IMR-90 (cell line): ENCODE measurements at regions not wholly inside any gene's neighbourhood (a gene's known extent, or its start where the extent isn't known, plus 50 kb on each side); places are given as distances from the start of the nearest gene placed in this dataset.

Experiments
- ATAC-seq: fragments of 200-7000 bp; cut with Tn5 transposase; 2 replicates; pipeline ENCODE4 v1.9.1; 2020; ENCODE audit warnings: low read depth, mild to moderate bottlenecking, moderate library complexity
- BruUV-seq: library from RNA; stranded (reverse); fragments of 400-500 nt; replicated peaks from 2 replicates; lab custom pipeline; 2021; lab: Mats Ljungman, UMichigan
- CTCF ChIA-PET: fragments of 300-600 bp; formaldehyde crosslinking; extraction: SDS; loops from one replicate; lab custom pipeline; 2021; ENCODE audit warnings: antibody characterized with exemption; lab: Yijun Ruan, JAX
- POLR2A ChIA-PET: fragments of 300-600 bp; sonication (Branson Sonifier 250); formaldehyde crosslinking; loops from one replicate; lab custom pipeline; 2022; ENCODE audit warnings: antibody characterized with exemption; ENCODE audit not compliant: unreplicated experiment; lab: Charles Lee
- DNase-seq: peaks from one replicate; pipeline ENCODE4 v3.0.0; 2013
- H2AFZ ChIP-seq: replicated peaks from 2 replicates; pipeline ENCODE3; 2013; ENCODE audit warnings: low read length, mild to moderate bottlenecking; ENCODE audit not compliant: poor library complexity
- H2AK5ac ChIP-seq: 2 replicates; pipeline ENCODE4 v1.6.1; 2013; ENCODE audit warnings: low read depth, low read length, inconsistent platforms
- H2AK9ac ChIP-seq: replicated peaks from 2 replicates; pipeline ENCODE3; 2013; ENCODE audit warnings: mild to moderate bottlenecking, low read depth, low read length, moderate library complexity; ENCODE audit not compliant: poor library complexity
- H2BK120ac ChIP-seq: 2 replicates; pipeline ENCODE4 v1.6.1; 2013; ENCODE audit warnings: low read depth, low read length, inconsistent platforms
- H2BK15ac ChIP-seq: 3 replicates; pipeline ENCODE4 v1.6.1; 2013; ENCODE audit warnings: low read depth, low read length, inconsistent platforms
- H2BK20ac ChIP-seq: 2 replicates; pipeline ENCODE4 v1.6.1; 2013; ENCODE audit warnings: low read depth, mild to moderate bottlenecking, inconsistent platforms, low read length, moderate library complexity
- H2BK5ac ChIP-seq: 2 replicates; pipeline ENCODE4 v1.6.1; 2013; ENCODE audit warnings: mild to moderate bottlenecking, low read depth, low read length, inconsistent platforms; ENCODE audit not compliant: poor library complexity, severe bottlenecking
- H3K14ac ChIP-seq: replicated peaks from 2 replicates; pipeline ENCODE4 v1.6.1; 2013; ENCODE audit warnings: low read depth, low read length, inconsistent platforms
- H3K18ac ChIP-seq: 2 replicates; pipeline ENCODE4 v1.6.1; 2013; ENCODE audit warnings: low read depth, low read length, control low read depth
- H3K23ac ChIP-seq: 2 replicates; pipeline ENCODE4 v1.6.1; 2013; ENCODE audit warnings: low read depth, low read length, inconsistent platforms
- H3K27ac ChIP-seq: 2 replicates; pipeline ENCODE4 v1.5.1; 2013; ENCODE audit warnings: mild to moderate bottlenecking, control low read depth, low read length; ENCODE audit not compliant: insufficient read depth
- H3K27me3 ChIP-seq: 2 replicates; pipeline ENCODE4 v1.6.1; 2013; ENCODE audit warnings: low read length; ENCODE audit not compliant: control insufficient read depth, insufficient read depth
- H3K36me3 ChIP-seq: 2 replicates; pipeline ENCODE4 v1.6.1; 2013; ENCODE audit warnings: low read length, mixed read lengths; ENCODE audit not compliant: control insufficient read depth, insufficient read depth
- H3K4ac ChIP-seq: 2 replicates; pipeline ENCODE4 v1.6.1; 2013; ENCODE audit warnings: low read depth, low read length, inconsistent platforms
- H3K4me1 ChIP-seq: 2 replicates; pipeline ENCODE4 v1.6.1; 2013; ENCODE audit warnings: low read length, mixed read lengths; ENCODE audit not compliant: control insufficient read depth, insufficient read depth
- H3K4me2 ChIP-seq: 2 replicates; pipeline ENCODE4 v1.6.1; 2013; ENCODE audit warnings: low read depth, mild to moderate bottlenecking, control low read depth, low read length, moderate library complexity
- H3K4me3 ChIP-seq: 2 replicates; pipeline ENCODE4 v1.5.1; 2013; ENCODE audit warnings: low read depth, mild to moderate bottlenecking, control low read depth, low read length, moderate library complexity; ENCODE audit not compliant: insufficient read depth
- H3K56ac ChIP-seq: 2 replicates; pipeline ENCODE4 v1.6.1; 2013; ENCODE audit warnings: low read length, inconsistent platforms; ENCODE audit not compliant: insufficient read depth; ENCODE audit errors: extremely low read depth
- H3K79me1 ChIP-seq, 2 experiments: 2 replicates each; pipeline ENCODE4 v1.6.1; 2013; ENCODE audit warnings: low read length in 2 of 2, inconsistent platforms in 1 of 2, low read depth in 1 of 2
- H3K9ac ChIP-seq: 2 replicates; pipeline ENCODE4 v1.6.1; 2013; ENCODE audit warnings: low read depth, low read length, control low read depth
- H3K9me1 ChIP-seq: 2 replicates; pipeline ENCODE4 v1.6.1; 2013; ENCODE audit warnings: low read length, inconsistent platforms; ENCODE audit not compliant: insufficient read depth
- H3K9me3 ChIP-seq: 2 replicates; pipeline ENCODE4 v1.6.1; 2013; ENCODE audit warnings: low read length; ENCODE audit not compliant: control insufficient read depth, insufficient read depth
- H4K20me1 ChIP-seq: 2 replicates; pipeline ENCODE4 v1.6.1; 2013; ENCODE audit warnings: low read length, inconsistent platforms; ENCODE audit not compliant: insufficient read depth
- H4K5ac ChIP-seq: 2 replicates; pipeline ENCODE4 v1.6.1; 2013; ENCODE audit warnings: mild to moderate bottlenecking, low read depth, low read length, control low read depth
- H4K8ac ChIP-seq, 2 experiments: 2 replicates each; pipeline ENCODE4 v1.6.1; 2013; ENCODE audit warnings: low read depth in 2 of 2, low read length in 2 of 2, control low read depth in 1 of 2, inconsistent platforms in 1 of 2
- H4K91ac ChIP-seq: 2 replicates; pipeline ENCODE4 v1.6.1; 2013; ENCODE audit warnings: low read depth, low read length, inconsistent platforms; ENCODE audit not compliant: insufficient read depth
- BHLHE40 ChIP-seq: fragments of 150-350 bp; IDR thresholded peaks from 2 replicates; pipeline ENCODE4 v1.6.1; 2016; ENCODE audit warnings: mild to moderate bottlenecking, low read depth, low read length
- CEBPB ChIP-seq: IDR thresholded peaks from 2 replicates; pipeline ENCODE4 v1.6.1; 2012; ENCODE audit warnings: low read depth, low read length, improper control_type of control experiment
- CHD1 ChIP-seq: IDR thresholded peaks from 2 replicates; pipeline ENCODE4 v1.6.1; 2012; ENCODE audit warnings: low read depth, low read length, improper control_type of control experiment
- CTCF ChIP-seq: conservative IDR thresholded peaks from 2 replicates; pipeline ENCODE4 v1.5.1; 2012; ENCODE audit warnings: mild to moderate bottlenecking, low read depth, low read length, improper control_type of control experiment
- ELK1 ChIP-seq: fragments of 150-350 bp; IDR thresholded peaks from 2 replicates; pipeline ENCODE4 v1.6.1; 2016; ENCODE audit warnings: low read depth, mild to moderate bottlenecking, low read length, moderate library complexity, borderline replicate concordance
- FOS ChIP-seq: fragments of 150-350 bp; IDR thresholded peaks from 2 replicates; pipeline ENCODE4 v1.6.1; 2016; ENCODE audit warnings: low read depth, low read length
- MAFK ChIP-seq: IDR thresholded peaks from 2 replicates; pipeline ENCODE4 v1.6.1; 2012; ENCODE audit warnings: low read depth, low read length, improper control_type of control experiment
- MAZ ChIP-seq: IDR thresholded peaks from 2 replicates; pipeline ENCODE4 v1.6.1; 2012; ENCODE audit warnings: low read depth, mild to moderate bottlenecking, low read length, improper control_type of control experiment, moderate library complexity, borderline replicate concordance
- MXI1 ChIP-seq: IDR thresholded peaks from 2 replicates; pipeline ENCODE4 v1.6.1; 2012; ENCODE audit warnings: low read depth, mild to moderate bottlenecking, low read length, moderate library complexity, borderline replicate concordance
- NFE2L2 ChIP-seq: fragments of 150-350 bp; IDR thresholded peaks from 2 replicates; pipeline ENCODE4 v1.6.1; 2016; ENCODE audit warnings: low read depth, mild to moderate bottlenecking, low read length
- POLR2A ChIP-seq: IDR thresholded peaks from 2 replicates; pipeline ENCODE4 v1.6.1; 2012; ENCODE audit warnings: mild to moderate bottlenecking, low read depth, low read length
- RAD21 ChIP-seq: IDR thresholded peaks from 2 replicates; pipeline ENCODE4 v1.6.1; 2012; ENCODE audit warnings: low read length, improper control_type of control experiment
- RCOR1 ChIP-seq: IDR thresholded peaks from 2 replicates; pipeline ENCODE4 v1.6.1; 2012; ENCODE audit warnings: mild to moderate bottlenecking, low read length, improper control_type of control experiment; ENCODE audit not compliant: insufficient replicate concordance
- RFX5 ChIP-seq: IDR thresholded peaks from 2 replicates; pipeline ENCODE4 v1.8.0; 2012; ENCODE audit warnings: low read depth, mild to moderate bottlenecking, low read length, moderate library complexity
- SMC3 ChIP-seq: fragments of 150-350 bp; IDR thresholded peaks from 2 replicates; pipeline ENCODE4 v1.6.1; 2016; ENCODE audit warnings: low read depth, mild to moderate bottlenecking, antibody characterized with exemption, low read length, moderate library complexity
- USF2 ChIP-seq: fragments of 150-350 bp; IDR thresholded peaks from 2 replicates; pipeline ENCODE4 v1.6.1; 2017; ENCODE audit warnings: mild to moderate bottlenecking, antibody characterized with exemption, low read length, low read depth
- dilution Hi-C: fragments of 300-500 bp; cut with HindIII; formaldehyde crosslinking; loops from one replicate; pipeline ENCODE4 v1.14.3; 2018; ENCODE audit warnings: low sequenced_read_pairs; ENCODE audit not compliant: unreplicated experiment
- in situ Hi-C: fragments of 300-500 bp; cut with MboI; formaldehyde crosslinking; loops from 3 replicates; pipeline ENCODE4 v1.14.3; 2019; ENCODE audit warnings: low sequenced_read_pairs, inconsistent platforms, mixed read lengths
- intact Hi-C: fragments of 100-400 bp; cut with micrococcal nuclease; formaldehyde crosslinking; loops from 2 replicates; pipeline ENCODE4 v1.10.0; 2022

- Histone ChIP-seq H2BK5ac (no peak overlapping the region), H3K9me3 (no peaks in the 10 kb centered on the region), H3K4me2 (no peak overlapping the region), H4K8ac (no peak overlapping the region), H4K91ac (no peak overlapping the region), H2AK5ac (no peak overlapping the region), H3K4me3 (no peak overlapping the region), H2BK120ac (no peak overlapping the region), H3K27ac (no peak overlapping the region), H3K56ac (no peak overlapping the region), H3K9me1 (no peaks in the 10 kb centered on the region), H3K18ac (no peak overlapping the region), H3K9ac (no peak overlapping the region), H2BK20ac (no peak overlapping the region), H4K20me1 (no peaks in the 10 kb centered on the region), H3K23ac (no peak overlapping the region), H3K4me1 (no peaks in the 10 kb centered on the region), H2AFZ (no peak overlapping the region), H3K14ac (no peak overlapping the region), H4K5ac (no peak overlapping the region), H2BK15ac (no peak overlapping the region), H3K36me3 (no peaks in the 10 kb centered on the region), H3K27me3 (no peaks in the 10 kb centered on the region), H3K79me1 (no peaks in the 10 kb centered on the region), H3K4ac (no peak overlapping the region), H2AK9ac (no peak overlapping the region)
- no peak for ATAC-seq
- intact Hi-C loops, result no loop called here
- DNase-seq, result no peak
- in situ Hi-C loops, result no loop called here
- ChIA-PET POLR2A (no interaction called here), CTCF (no interaction called here)
- dilution Hi-C loops, result no loop called here
- TF ChIP-seq CEBPB, result no peak
- no peak for TF ChIP-seq RFX5
- TF ChIP-seq CTCF, result no peak
- TF ChIP-seq BHLHE40, result no peak
- no peak for TF ChIP-seq SMC3
- no peak for TF ChIP-seq USF2
- no peak for TF ChIP-seq POLR2A
- TF ChIP-seq CHD1, result no peak
- TF ChIP-seq FOS, result no peak
- no peak for TF ChIP-seq RCOR1
- no peak for TF ChIP-seq NFE2L2
- no peak for TF ChIP-seq ELK1
- TF ChIP-seq MAFK, result no peak
- TF ChIP-seq MAZ, result no peak
- no peak for TF ChIP-seq MXI1
- TF ChIP-seq RAD21, result no peak
- BruUV-seq, result no TSS peak
These were observed 497.6 kb downstream of the SLC16A7 start for GRCh38 chr12:60093428-60093827.
